IMR-90 (cell line): ENCODE measurements at regions not wholly inside any gene's neighbourhood (a gene's known extent, or its start where the extent isn't known, plus 50 kb on each side); places are given as distances from the start of the nearest gene placed in this dataset.

Experiments used
- ATAC-seq: fragments of 200-7000 bp; cut with Tn5 transposase; 2 replicates; pipeline ENCODE4 v1.9.1; 2020; ENCODE audit warnings: low read depth, mild to moderate bottlenecking, moderate library complexity
- BruUV-seq: library from RNA; stranded (reverse); fragments of 400-500 nt; replicated peaks from 2 replicates; lab custom pipeline; 2021; lab: Mats Ljungman, UMichigan
- CTCF ChIA-PET: fragments of 300-600 bp; formaldehyde crosslinking; extraction: SDS; loops from one replicate; lab custom pipeline; 2021; ENCODE audit warnings: antibody characterized with exemption; lab: Yijun Ruan, JAX
- POLR2A ChIA-PET: fragments of 300-600 bp; sonication (Branson Sonifier 250); formaldehyde crosslinking; loops from one replicate; lab custom pipeline; 2022; ENCODE audit warnings: antibody characterized with exemption; ENCODE audit not compliant: unreplicated experiment; lab: Charles Lee
- DNase-seq: peaks from one replicate; pipeline ENCODE4 v3.0.0; 2013
- H2AFZ ChIP-seq: replicated peaks from 2 replicates; pipeline ENCODE3; 2013; ENCODE audit warnings: low read length, mild to moderate bottlenecking; ENCODE audit not compliant: poor library complexity
- H2AK5ac ChIP-seq: 2 replicates; pipeline ENCODE4 v1.6.1; 2013; ENCODE audit warnings: low read depth, low read length, inconsistent platforms
- H2AK9ac ChIP-seq: replicated peaks from 2 replicates; pipeline ENCODE3; 2013; ENCODE audit warnings: mild to moderate bottlenecking, low read depth, low read length, moderate library complexity; ENCODE audit not compliant: poor library complexity
- H2BK120ac ChIP-seq: 2 replicates; pipeline ENCODE4 v1.6.1; 2013; ENCODE audit warnings: low read depth, low read length, inconsistent platforms
- H2BK15ac ChIP-seq: 3 replicates; pipeline ENCODE4 v1.6.1; 2013; ENCODE audit warnings: low read depth, low read length, inconsistent platforms
- H2BK20ac ChIP-seq: 2 replicates; pipeline ENCODE4 v1.6.1; 2013; ENCODE audit warnings: low read depth, mild to moderate bottlenecking, inconsistent platforms, low read length, moderate library complexity
- H2BK5ac ChIP-seq: 2 replicates; pipeline ENCODE4 v1.6.1; 2013; ENCODE audit warnings: mild to moderate bottlenecking, low read depth, low read length, inconsistent platforms; ENCODE audit not compliant: poor library complexity, severe bottlenecking
- H3K14ac ChIP-seq: replicated peaks from 2 replicates; pipeline ENCODE4 v1.6.1; 2013; ENCODE audit warnings: low read depth, low read length, inconsistent platforms
- H3K18ac ChIP-seq: 2 replicates; pipeline ENCODE4 v1.6.1; 2013; ENCODE audit warnings: low read depth, low read length, control low read depth
- H3K23ac ChIP-seq: 2 replicates; pipeline ENCODE4 v1.6.1; 2013; ENCODE audit warnings: low read depth, low read length, inconsistent platforms
- H3K27ac ChIP-seq: 2 replicates; pipeline ENCODE4 v1.5.1; 2013; ENCODE audit warnings: mild to moderate bottlenecking, control low read depth, low read length; ENCODE audit not compliant: insufficient read depth
- H3K27me3 ChIP-seq: 2 replicates; pipeline ENCODE4 v1.6.1; 2013; ENCODE audit warnings: low read length; ENCODE audit not compliant: control insufficient read depth, insufficient read depth
- H3K36me3 ChIP-seq: 2 replicates; pipeline ENCODE4 v1.6.1; 2013; ENCODE audit warnings: low read length, mixed read lengths; ENCODE audit not compliant: control insufficient read depth, insufficient read depth
- H3K4ac ChIP-seq: 2 replicates; pipeline ENCODE4 v1.6.1; 2013; ENCODE audit warnings: low read depth, low read length, inconsistent platforms
- H3K4me1 ChIP-seq: 2 replicates; pipeline ENCODE4 v1.6.1; 2013; ENCODE audit warnings: low read length, mixed read lengths; ENCODE audit not compliant: control insufficient read depth, insufficient read depth
- H3K4me2 ChIP-seq: 2 replicates; pipeline ENCODE4 v1.6.1; 2013; ENCODE audit warnings: low read depth, mild to moderate bottlenecking, control low read depth, low read length, moderate library complexity
- H3K4me3 ChIP-seq: 2 replicates; pipeline ENCODE4 v1.5.1; 2013; ENCODE audit warnings: low read depth, mild to moderate bottlenecking, control low read depth, low read length, moderate library complexity; ENCODE audit not compliant: insufficient read depth
- H3K56ac ChIP-seq: 2 replicates; pipeline ENCODE4 v1.6.1; 2013; ENCODE audit warnings: low read length, inconsistent platforms; ENCODE audit not compliant: insufficient read depth; ENCODE audit errors: extremely low read depth
- H3K79me1 ChIP-seq, 2 experiments: 2 replicates each; pipeline ENCODE4 v1.6.1; 2013; ENCODE audit warnings: low read length in 2 of 2, inconsistent platforms in 1 of 2, low read depth in 1 of 2
- H3K9ac ChIP-seq: 2 replicates; pipeline ENCODE4 v1.6.1; 2013; ENCODE audit warnings: low read depth, low read length, control low read depth
- H3K9me1 ChIP-seq: 2 replicates; pipeline ENCODE4 v1.6.1; 2013; ENCODE audit warnings: low read length, inconsistent platforms; ENCODE audit not compliant: insufficient read depth
- H3K9me3 ChIP-seq: 2 replicates; pipeline ENCODE4 v1.6.1; 2013; ENCODE audit warnings: low read length; ENCODE audit not compliant: control insufficient read depth, insufficient read depth
- H4K20me1 ChIP-seq: 2 replicates; pipeline ENCODE4 v1.6.1; 2013; ENCODE audit warnings: low read length, inconsistent platforms; ENCODE audit not compliant: insufficient read depth
- H4K5ac ChIP-seq: 2 replicates; pipeline ENCODE4 v1.6.1; 2013; ENCODE audit warnings: mild to moderate bottlenecking, low read depth, low read length, control low read depth
- H4K8ac ChIP-seq, 2 experiments: 2 replicates each; pipeline ENCODE4 v1.6.1; 2013; ENCODE audit warnings: low read depth in 2 of 2, low read length in 2 of 2, control low read depth in 1 of 2, inconsistent platforms in 1 of 2
- H4K91ac ChIP-seq: 2 replicates; pipeline ENCODE4 v1.6.1; 2013; ENCODE audit warnings: low read depth, low read length, inconsistent platforms; ENCODE audit not compliant: insufficient read depth
- BHLHE40 ChIP-seq: fragments of 150-350 bp; IDR thresholded peaks from 2 replicates; pipeline ENCODE4 v1.6.1; 2016; ENCODE audit warnings: mild to moderate bottlenecking, low read depth, low read length
- CEBPB ChIP-seq: IDR thresholded peaks from 2 replicates; pipeline ENCODE4 v1.6.1; 2012; ENCODE audit warnings: low read depth, low read length, improper control_type of control experiment
- CHD1 ChIP-seq: IDR thresholded peaks from 2 replicates; pipeline ENCODE4 v1.6.1; 2012; ENCODE audit warnings: low read depth, low read length, improper control_type of control experiment
- FOS ChIP-seq: fragments of 150-350 bp; IDR thresholded peaks from 2 replicates; pipeline ENCODE4 v1.6.1; 2016; ENCODE audit warnings: low read depth, low read length
- MAFK ChIP-seq: IDR thresholded peaks from 2 replicates; pipeline ENCODE4 v1.6.1; 2012; ENCODE audit warnings: low read depth, low read length, improper control_type of control experiment
- MAZ ChIP-seq: IDR thresholded peaks from 2 replicates; pipeline ENCODE4 v1.6.1; 2012; ENCODE audit warnings: low read depth, mild to moderate bottlenecking, low read length, improper control_type of control experiment, moderate library complexity, borderline replicate concordance
- MXI1 ChIP-seq: IDR thresholded peaks from 2 replicates; pipeline ENCODE4 v1.6.1; 2012; ENCODE audit warnings: low read depth, mild to moderate bottlenecking, low read length, moderate library complexity, borderline replicate concordance
- NFE2L2 ChIP-seq: fragments of 150-350 bp; IDR thresholded peaks from 2 replicates; pipeline ENCODE4 v1.6.1; 2016; ENCODE audit warnings: low read depth, mild to moderate bottlenecking, low read length
- POLR2A ChIP-seq: IDR thresholded peaks from 2 replicates; pipeline ENCODE4 v1.6.1; 2012; ENCODE audit warnings: mild to moderate bottlenecking, low read depth, low read length
- RAD21 ChIP-seq: IDR thresholded peaks from 2 replicates; pipeline ENCODE4 v1.6.1; 2012; ENCODE audit warnings: low read length, improper control_type of control experiment
- RCOR1 ChIP-seq: IDR thresholded peaks from 2 replicates; pipeline ENCODE4 v1.6.1; 2012; ENCODE audit warnings: mild to moderate bottlenecking, low read length, improper control_type of control experiment; ENCODE audit not compliant: insufficient replicate concordance
- RFX5 ChIP-seq: IDR thresholded peaks from 2 replicates; pipeline ENCODE4 v1.8.0; 2012; ENCODE audit warnings: low read depth, mild to moderate bottlenecking, low read length, moderate library complexity
- SMC3 ChIP-seq: fragments of 150-350 bp; IDR thresholded peaks from 2 replicates; pipeline ENCODE4 v1.6.1; 2016; ENCODE audit warnings: low read depth, mild to moderate bottlenecking, antibody characterized with exemption, low read length, moderate library complexity
- WGBS, 2 experiments: methylation state at CpG; one replicate each; pipeline versions ENCODE4 v1.1.5 to v1.1.7; 2013; ENCODE audit warnings: missing lambda C conversion rate in 2 of 2; ENCODE audit not compliant: insufficient read length in 1 of 2; ENCODE audit errors: extremely low coverage in 2 of 2; 5-methylcytosine and 5-hydroxymethylcytosine counted together
- dilution Hi-C: fragments of 300-500 bp; cut with HindIII; formaldehyde crosslinking; loops from one replicate; pipeline ENCODE4 v1.14.3; 2018; ENCODE audit warnings: low sequenced_read_pairs; ENCODE audit not compliant: unreplicated experiment
- in situ Hi-C: fragments of 300-500 bp; cut with MboI; formaldehyde crosslinking; loops from 3 replicates; pipeline ENCODE4 v1.14.3; 2019; ENCODE audit warnings: low sequenced_read_pairs, inconsistent platforms, mixed read lengths
- intact Hi-C: fragments of 100-400 bp; cut with micrococcal nuclease; formaldehyde crosslinking; loops from 2 replicates; pipeline ENCODE4 v1.10.0; 2022
- TF ChIP-seq, protein P1 (sequence below): conservative IDR thresholded peaks from 2 replicates; pipeline ENCODE4 v1.5.1; 2012; ENCODE audit warnings: mild to moderate bottlenecking, low read depth, low read length, improper control_type of control experiment
- TF ChIP-seq, protein P2 (sequence below): fragments of 150-350 bp; IDR thresholded peaks from 2 replicates; pipeline ENCODE4 v1.6.1; 2016; ENCODE audit warnings: low read depth, mild to moderate bottlenecking, low read length, moderate library complexity, borderline replicate concordance
- TF ChIP-seq, protein P3 (sequence below): fragments of 150-350 bp; IDR thresholded peaks from 2 replicates; pipeline ENCODE4 v1.6.1; 2017; ENCODE audit warnings: mild to moderate bottlenecking, antibody characterized with exemption, low read length, low read depth

DNA sequence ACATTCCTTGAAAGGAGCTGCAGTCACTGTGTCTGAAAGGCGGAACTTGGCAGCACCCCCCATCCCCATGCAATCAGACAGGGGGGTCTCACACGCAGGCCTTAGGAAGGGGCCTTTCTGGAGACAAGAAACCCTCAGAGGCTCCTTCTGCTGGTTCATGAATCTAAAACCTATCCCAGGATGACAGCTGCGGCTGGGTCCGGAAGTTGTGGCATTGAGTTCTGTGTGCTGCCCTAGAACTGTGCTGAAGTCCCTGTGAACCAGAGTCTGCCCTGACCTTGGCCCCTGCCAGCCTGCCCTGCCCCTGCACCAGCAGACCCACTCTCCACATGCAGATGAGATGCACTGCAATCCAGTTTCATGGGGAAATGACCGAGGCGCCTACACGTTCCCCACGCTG lies 268.0 kb downstream of the CTTN start:
- no peak overlapping the region for H3K27ac ChIP-seq
- H3K4me3 ChIP-seq: no peak overlapping the region
- no peaks in the 10 kb centered on the region for H3K27me3 ChIP-seq
- H2AK9ac ChIP-seq: no peak overlapping the region
- H3K9me1 ChIP-seq: no peaks in the 10 kb centered on the region
- no peaks in the 10 kb centered on the region; the same call in 1 of the 2 replicates for H3K36me3 ChIP-seq
- no peak overlapping the region for H3K18ac ChIP-seq
- no peaks in the 10 kb centered on the region for H3K9me3 ChIP-seq
- no peak overlapping the region for H4K8ac ChIP-seq
- H3K4me2 ChIP-seq: no peak overlapping the region
- in situ Hi-C loops (no loop called here), dilution Hi-C loops (no loop called here), intact Hi-C loops (no loop called here)
- no TSS peak for BruUV-seq
- H2AFZ ChIP-seq: no peak overlapping the region
- DNase-seq (no peak), ATAC-seq (no peak)
- H3K4ac ChIP-seq: no peak overlapping the region
- H4K20me1 ChIP-seq: no peaks in the 10 kb centered on the region; the same call in 1 of the 2 replicates
- H3K79me1 ChIP-seq: no peaks in the 10 kb centered on the region
- ChIA-PET CTCF (no interaction called here), POLR2A (no interaction called here)
- no peak overlapping the region for H4K91ac ChIP-seq
- no peak overlapping the region for H3K23ac ChIP-seq
- no peak for TF ChIP-seq FOS
- no peak for TF ChIP-seq POLR2A
- no peak for TF ChIP-seq MAZ
- TF ChIP-seq, protein P1, sequence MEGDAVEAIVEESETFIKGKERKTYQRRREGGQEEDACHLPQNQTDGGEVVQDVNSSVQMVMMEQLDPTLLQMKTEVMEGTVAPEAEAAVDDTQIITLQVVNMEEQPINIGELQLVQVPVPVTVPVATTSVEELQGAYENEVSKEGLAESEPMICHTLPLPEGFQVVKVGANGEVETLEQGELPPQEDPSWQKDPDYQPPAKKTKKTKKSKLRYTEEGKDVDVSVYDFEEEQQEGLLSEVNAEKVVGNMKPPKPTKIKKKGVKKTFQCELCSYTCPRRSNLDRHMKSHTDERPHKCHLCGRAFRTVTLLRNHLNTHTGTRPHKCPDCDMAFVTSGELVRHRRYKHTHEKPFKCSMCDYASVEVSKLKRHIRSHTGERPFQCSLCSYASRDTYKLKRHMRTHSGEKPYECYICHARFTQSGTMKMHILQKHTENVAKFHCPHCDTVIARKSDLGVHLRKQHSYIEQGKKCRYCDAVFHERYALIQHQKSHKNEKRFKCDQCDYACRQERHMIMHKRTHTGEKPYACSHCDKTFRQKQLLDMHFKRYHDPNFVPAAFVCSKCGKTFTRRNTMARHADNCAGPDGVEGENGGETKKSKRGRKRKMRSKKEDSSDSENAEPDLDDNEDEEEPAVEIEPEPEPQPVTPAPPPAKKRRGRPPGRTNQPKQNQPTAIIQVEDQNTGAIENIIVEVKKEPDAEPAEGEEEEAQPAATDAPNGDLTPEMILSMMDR: no peak
- no peak for TF ChIP-seq MXI1
- TF ChIP-seq, protein P2, sequence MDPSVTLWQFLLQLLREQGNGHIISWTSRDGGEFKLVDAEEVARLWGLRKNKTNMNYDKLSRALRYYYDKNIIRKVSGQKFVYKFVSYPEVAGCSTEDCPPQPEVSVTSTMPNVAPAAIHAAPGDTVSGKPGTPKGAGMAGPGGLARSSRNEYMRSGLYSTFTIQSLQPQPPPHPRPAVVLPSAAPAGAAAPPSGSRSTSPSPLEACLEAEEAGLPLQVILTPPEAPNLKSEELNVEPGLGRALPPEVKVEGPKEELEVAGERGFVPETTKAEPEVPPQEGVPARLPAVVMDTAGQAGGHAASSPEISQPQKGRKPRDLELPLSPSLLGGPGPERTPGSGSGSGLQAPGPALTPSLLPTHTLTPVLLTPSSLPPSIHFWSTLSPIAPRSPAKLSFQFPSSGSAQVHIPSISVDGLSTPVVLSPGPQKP: no peak
- no peak for TF ChIP-seq MAFK
- TF ChIP-seq RFX5: no peak
- TF ChIP-seq, protein P3, sequence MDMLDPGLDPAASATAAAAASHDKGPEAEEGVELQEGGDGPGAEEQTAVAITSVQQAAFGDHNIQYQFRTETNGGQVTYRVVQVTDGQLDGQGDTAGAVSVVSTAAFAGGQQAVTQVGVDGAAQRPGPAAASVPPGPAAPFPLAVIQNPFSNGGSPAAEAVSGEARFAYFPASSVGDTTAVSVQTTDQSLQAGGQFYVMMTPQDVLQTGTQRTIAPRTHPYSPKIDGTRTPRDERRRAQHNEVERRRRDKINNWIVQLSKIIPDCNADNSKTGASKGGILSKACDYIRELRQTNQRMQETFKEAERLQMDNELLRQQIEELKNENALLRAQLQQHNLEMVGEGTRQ: no peak
- no peak for TF ChIP-seq SMC3
- TF ChIP-seq CEBPB: no peak
- TF ChIP-seq CHD1: no peak
- no peak for TF ChIP-seq RAD21
- TF ChIP-seq RCOR1: no peak
- TF ChIP-seq BHLHE40: no peak
- TF ChIP-seq NFE2L2: no peak
- no peak overlapping the region for H2AK5ac ChIP-seq
- no peak overlapping the region for H2BK20ac ChIP-seq
- 84% methylated on average over 5 of the region's 8 CpGs; no CpG with 5 or more reads in 1 of the 2 experiments for WGBS, 2 experiments
- no peak overlapping the region for H2BK15ac ChIP-seq
- H3K14ac ChIP-seq: no peak overlapping the region
- no peak overlapping the region for H2BK120ac ChIP-seq
- H2BK5ac ChIP-seq: no peak overlapping the region
- no peak overlapping the region for H4K5ac ChIP-seq
- no peak overlapping the region for H3K56ac ChIP-seq
- no peak overlapping the region for H3K9ac ChIP-seq
- H3K4me1 ChIP-seq: peaks cover 3% of the 10 kb centered on the region; the same call in 1 of the 2 replicates
